HG03565 (cell line): ENCODE measurements at regions not wholly inside any gene's neighbourhood (a gene's known extent, or its start where the extent isn't known, plus 50 kb on each side); places are given as distances from the start of the nearest gene placed in this dataset.
"Not testable (repeated sequence)": the region's sequence is repeated elsewhere in the genome, so short reads cannot be mapped to it uniquely, and the experiment has no call there.

ENCODE experiments used
- ATAC-seq: cut with Tn5 transposase; IDR thresholded peaks from one replicate; pipeline ENCODE4 v1.9.1; 2021; ENCODE audit warnings: mild to moderate bottlenecking, moderate library complexity; ENCODE audit not compliant: unreplicated experiment

- ATAC-seq: no peak
Measured at GRCh38 chr6:84975316-84975715, 210.9 kb upstream of the TBX18 start.

- no peak for ATAC-seq
Measured at GRCh38 chr6:84973606-84974005, 209.2 kb upstream of the TBX18 start.

- no peak for ATAC-seq
Measured at GRCh38 chr6:84967965-84968364, 203.6 kb upstream of the TBX18 start.

- ATAC-seq: no peak
Measured at GRCh38 chr6:84967389-84967788, 203.0 kb upstream of the TBX18 start.

- no peak for ATAC-seq
Measured at GRCh38 chr6:84953111-84953755, 188.8 kb upstream of the TBX18 start.

GRCh38 chr6:84944926-84945325 lies 180.5 kb upstream of the TBX18 start:
- not testable (repeated sequence) for ATAC-seq

- ATAC-seq: no peak
Measured at GRCh38 chr6:84943905-84944304, 179.5 kb upstream of the TBX18 start.

GRCh38 chr6:84941609-84942008 lies 177.2 kb upstream of the TBX18 start:
- not testable (repeated sequence) for ATAC-seq

- no peak for ATAC-seq
Measured at GRCh38 chr6:84929212-84929611, 164.8 kb upstream of the TBX18 start.

- ATAC-seq: no peak
Measured at GRCh38 chr6:84927551-84927950, 163.2 kb upstream of the TBX18 start.

- no peak for ATAC-seq
Measured at GRCh38 chr6:84926189-84927155, 162.1 kb upstream of the TBX18 start.

GRCh38 chr6:84921891-84922290 lies 157.5 kb upstream of the TBX18 start:
- no peak for ATAC-seq

GRCh38 chr6:84920021-84920420 lies 155.6 kb upstream of the TBX18 start:
- ATAC-seq: no peak

GRCh38 chr6:84916704-84917103 lies 152.3 kb upstream of the TBX18 start:
- ATAC-seq: no peak

GRCh38 chr6:84912472-84913322 lies 148.3 kb upstream of the TBX18 start:
- no peak for ATAC-seq

- no peak for ATAC-seq
Measured at GRCh38 chr6:84910906-84911607, 146.7 kb upstream of the TBX18 start.

GRCh38 chr6:84908304-84908904 lies 144.0 kb upstream of the TBX18 start:
- no peak for ATAC-seq

GRCh38 chr6:84906514-84906913 lies 142.1 kb upstream of the TBX18 start:
- ATAC-seq: no peak

- ATAC-seq: no peak
Measured at GRCh38 chr6:84905823-84906222, 141.4 kb upstream of the TBX18 start.

GRCh38 chr6:84902354-84902928 lies 138.0 kb upstream of the TBX18 start:
- ATAC-seq: no peak
